ENCODE measurements at regions not wholly inside any gene's neighbourhood (a gene's known extent, or its start where the extent isn't known, plus 50 kb on each side); places are given as distances from the start of the nearest gene placed in this dataset.

DNA sequence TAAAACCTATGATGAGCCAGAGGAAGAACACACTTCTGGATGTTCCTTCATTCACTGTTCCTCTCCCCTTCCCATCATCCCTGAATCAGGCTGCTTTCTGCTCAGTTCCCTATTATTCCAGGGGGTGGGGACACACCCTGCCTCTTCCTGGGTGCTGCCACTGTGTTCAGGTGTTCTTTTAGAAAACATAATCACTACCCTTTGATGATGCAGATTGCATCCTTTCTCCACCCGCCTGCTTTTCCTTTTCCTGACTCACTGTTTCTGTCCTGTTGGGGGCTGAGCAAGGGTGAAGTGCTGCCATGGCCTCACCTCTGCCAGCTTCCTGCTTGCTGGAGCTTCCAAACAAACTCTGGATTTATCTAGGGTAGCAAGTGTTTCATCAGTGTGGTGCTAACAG lies 331.9 kb upstream of the GRIA1 start:
- Histone ChIP-seq H3K9me3 (no peaks in the 10 kb centered on the region), H3K4me1 (no peaks in the 10 kb centered on the region), H3K4me3 (no peak overlapping the region), H3K27ac (no peak overlapping the region), H3K27me3 (no peaks in the 10 kb centered on the region), H3K36me3 (no peaks in the 10 kb centered on the region)
- 13 to 29% methylated on average over 1 of the region's 1 CpG for WGBS, 2 donors (ENCODE audit: low coverage in 1 of 2)
- no peak for ATAC-seq
- TF ChIP-seq, protein P1, sequence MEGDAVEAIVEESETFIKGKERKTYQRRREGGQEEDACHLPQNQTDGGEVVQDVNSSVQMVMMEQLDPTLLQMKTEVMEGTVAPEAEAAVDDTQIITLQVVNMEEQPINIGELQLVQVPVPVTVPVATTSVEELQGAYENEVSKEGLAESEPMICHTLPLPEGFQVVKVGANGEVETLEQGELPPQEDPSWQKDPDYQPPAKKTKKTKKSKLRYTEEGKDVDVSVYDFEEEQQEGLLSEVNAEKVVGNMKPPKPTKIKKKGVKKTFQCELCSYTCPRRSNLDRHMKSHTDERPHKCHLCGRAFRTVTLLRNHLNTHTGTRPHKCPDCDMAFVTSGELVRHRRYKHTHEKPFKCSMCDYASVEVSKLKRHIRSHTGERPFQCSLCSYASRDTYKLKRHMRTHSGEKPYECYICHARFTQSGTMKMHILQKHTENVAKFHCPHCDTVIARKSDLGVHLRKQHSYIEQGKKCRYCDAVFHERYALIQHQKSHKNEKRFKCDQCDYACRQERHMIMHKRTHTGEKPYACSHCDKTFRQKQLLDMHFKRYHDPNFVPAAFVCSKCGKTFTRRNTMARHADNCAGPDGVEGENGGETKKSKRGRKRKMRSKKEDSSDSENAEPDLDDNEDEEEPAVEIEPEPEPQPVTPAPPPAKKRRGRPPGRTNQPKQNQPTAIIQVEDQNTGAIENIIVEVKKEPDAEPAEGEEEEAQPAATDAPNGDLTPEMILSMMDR (IDR thresholded peaks at IDR 0.05), result no peak
- TF ChIP-seq EP300 (IDR thresholded peaks at IDR 0.05), result no peak
- TF ChIP-seq POLR2A (IDR thresholded peaks at IDR 0.05), result no peak

DNA sequence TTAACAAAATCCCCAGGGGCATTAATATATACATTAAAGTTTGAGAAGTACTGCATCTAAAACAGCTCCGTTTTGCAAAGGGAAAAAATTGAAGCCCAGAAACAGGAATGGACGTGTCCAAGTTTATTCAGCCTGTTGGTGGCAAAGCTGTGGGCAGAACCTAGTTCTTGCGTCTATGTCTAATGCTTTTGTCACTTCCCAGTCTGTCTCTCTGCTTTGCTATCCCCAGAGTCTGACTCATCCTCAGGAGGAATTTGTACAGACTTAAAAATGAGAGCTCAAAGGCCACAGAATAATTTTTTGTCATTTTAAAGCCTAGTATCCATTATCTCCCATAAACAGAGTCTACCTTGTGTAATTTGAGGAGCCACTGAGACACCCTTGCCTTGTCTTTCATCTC lies 330.9 kb upstream of the GRIA1 start:
- no peaks in the 10 kb centered on the region for H3K9me3 ChIP-seq
- 43 to 44% methylated on average over 3 of the region's 3 CpGs for WGBS, 2 donors (ENCODE audit: low coverage in 1 of 2)
- H3K27me3 ChIP-seq, result no peaks in the 10 kb centered on the region
- H3K4me3 ChIP-seq, result no peak overlapping the region
- ATAC-seq, result no peak
- TF ChIP-seq POLR2A (IDR thresholded peaks at IDR 0.05) (no peak), EP300 (IDR thresholded peaks at IDR 0.05) (no peak), POLR2AphosphoS5 (IDR thresholded peaks at IDR 0.05) (no peak)
- TF ChIP-seq, protein P1 (IDR thresholded peaks at IDR 0.05), result no peak
- no peaks in the 10 kb centered on the region for H3K36me3 ChIP-seq
- H3K27ac ChIP-seq, result no peak overlapping the region
- H3K4me1 ChIP-seq, result no peaks in the 10 kb centered on the region

DNA sequence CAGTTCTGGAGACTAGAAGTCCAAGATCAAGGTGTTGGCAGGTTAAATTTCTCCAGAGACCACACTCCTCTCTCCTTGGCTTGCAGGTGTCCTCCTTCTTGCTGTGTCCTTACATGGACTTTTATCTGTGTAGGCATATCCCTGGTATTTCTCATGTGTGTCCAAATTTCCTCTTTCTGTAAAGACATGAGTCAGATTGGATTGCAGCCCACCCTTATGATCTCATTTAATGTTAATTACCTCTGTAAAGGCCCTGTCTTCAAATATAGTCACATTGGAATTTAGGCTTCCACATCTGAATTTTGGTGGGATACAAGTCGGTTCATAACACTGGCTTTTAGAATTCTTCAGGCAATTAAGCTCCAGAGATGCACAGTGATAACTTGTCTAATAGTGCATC lies 322.2 kb upstream of the GRIA1 start:
- ATAC-seq, result no peak
- Histone ChIP-seq H3K27me3 (no peaks in the 10 kb centered on the region), H3K9me3 (no peaks in the 10 kb centered on the region), H3K4me3 (no peak overlapping the region), H3K36me3 (no peaks in the 10 kb centered on the region), H3K4me1 (no peaks in the 10 kb centered on the region), H3K27ac (no peak overlapping the region)
- TF ChIP-seq POLR2A (IDR thresholded peaks at IDR 0.05) (no peak), EP300 (IDR thresholded peaks at IDR 0.05) (no peak), POLR2AphosphoS5 (IDR thresholded peaks at IDR 0.05) (no peak)
- TF ChIP-seq, protein P1 (IDR thresholded peaks at IDR 0.05), result no peak
- 75 to 82% methylated on average over 1 of the region's 1 CpG for WGBS, 2 donors (ENCODE audit: low coverage in 1 of 2)

DNA sequence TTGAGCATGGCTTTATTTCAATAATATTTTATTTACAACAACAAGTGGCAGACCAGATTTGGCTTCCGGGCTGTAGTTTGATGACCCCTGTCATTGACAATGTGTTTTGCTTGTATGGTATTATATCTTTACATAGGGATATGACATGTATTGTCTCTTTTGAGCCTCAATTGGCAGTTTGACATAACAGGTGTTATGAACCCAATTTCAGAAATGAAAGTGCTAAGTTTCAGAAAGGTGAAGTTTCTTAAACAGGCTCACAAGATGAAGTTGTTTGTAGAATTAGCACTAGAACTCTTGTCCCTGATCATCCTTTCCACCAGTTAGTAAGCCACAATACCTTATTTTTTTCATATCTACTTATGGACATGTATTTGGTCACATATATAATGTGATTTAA lies 303.0 kb upstream of the GRIA1 start:
- no peak for ATAC-seq
- no peaks in the 10 kb centered on the region for H3K36me3 ChIP-seq
- TF ChIP-seq POLR2AphosphoS5 (IDR thresholded peaks at IDR 0.05) (no peak), EP300 (IDR thresholded peaks at IDR 0.05) (no peak), POLR2A (IDR thresholded peaks at IDR 0.05) (no peak)
- TF ChIP-seq, protein P1 (IDR thresholded peaks at IDR 0.05), result no peak
- no peak overlapping the region for H3K27ac ChIP-seq
- H3K4me3 ChIP-seq, result no peak overlapping the region
- no peaks in the 10 kb centered on the region for H3K4me1 ChIP-seq
- no peaks in the 10 kb centered on the region for H3K9me3 ChIP-seq
- H3K27me3 ChIP-seq, result no peaks in the 10 kb centered on the region
- WGBS, 2 donors (ENCODE audit: low coverage in 1 of 2), result 100% methylated on average over 1 of the region's 1 CpG

DNA sequence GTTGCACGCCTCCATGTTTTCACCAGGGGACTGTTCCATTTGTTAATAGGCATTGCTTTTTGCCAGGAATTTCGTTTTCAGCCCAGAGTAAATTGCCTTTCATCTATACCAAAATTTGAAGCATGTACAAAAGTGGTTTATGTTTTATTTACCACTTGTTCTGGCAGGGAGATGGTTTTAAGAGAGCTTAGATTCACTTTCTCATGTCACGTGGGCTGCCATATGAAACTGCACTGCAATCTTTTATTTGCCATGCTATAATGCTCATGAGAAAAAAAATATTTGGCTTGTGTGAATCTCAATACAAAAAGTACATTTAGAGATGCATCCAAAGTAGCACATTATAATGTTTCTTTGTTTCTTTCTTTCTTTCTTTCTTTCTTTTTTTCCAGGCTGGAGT lies 284.1 kb upstream of the GRIA1 start:
- no peak for TF ChIP-seq POLR2AphosphoS5 (IDR thresholded peaks at IDR 0.05)
- no peak for TF ChIP-seq EP300 (IDR thresholded peaks at IDR 0.05)
- TF ChIP-seq, protein P1 (IDR thresholded peaks at IDR 0.05), result no peak
- no peak for TF ChIP-seq POLR2A (IDR thresholded peaks at IDR 0.05)
- WGBS, 2 donors (ENCODE audit: low coverage in 1 of 2), result 39 to 58% methylated on average over 3 of the region's 3 CpGs

More for the DNA sequence above, 284.1 kb upstream of the GRIA1 start:
- H3K27ac ChIP-seq, result no peak overlapping the region
- ATAC-seq, result no peak
- H3K4me3 ChIP-seq, result no peak overlapping the region
- H3K4me1 ChIP-seq, result no peaks in the 10 kb centered on the region
- H3K9me3 ChIP-seq, result no peaks in the 10 kb centered on the region
- H3K27me3 ChIP-seq, result no peaks in the 10 kb centered on the region
- H3K36me3 ChIP-seq, result no peaks in the 10 kb centered on the region
